ENCODE measurements at regions not wholly inside any gene's neighbourhood (a gene's known extent, or its start where the extent isn't known, plus 50 kb on each side); places are given as distances from the start of the nearest gene placed in this dataset.

GRCh38 chr13:112007191-112007590 lies 59.8 kb upstream of the SOX1 start:
- Histone ChIP-seq H3K27me3 (peaks cover 0 to 18% (median 0%) of the 10 kb centered on the region in 4 donors), H3K4me1 (no peaks in the 10 kb centered on the region), H3K36me3 (no peaks in the 10 kb centered on the region), H3K27ac (replicated peaks in 1 of 4) (no peak overlapping the region), H3K9me3 (peaks cover 0 to 19% (median 2%) of the 10 kb centered on the region in 4 donors), H3K4me3 (no peak overlapping the region)
- DNase-seq (ENCODE audit: extremely low spot score): no peak
- TF ChIP-seq CTCF (IDR thresholded peaks at IDR 0.05): no peak
- TF ChIP-seq EP300 (IDR thresholded peaks at IDR 0.05): no peak
- TF ChIP-seq POLR2AphosphoS5 (IDR thresholded peaks at IDR 0.05): no peak
- no peak for TF ChIP-seq POLR2A (IDR thresholded peaks at IDR 0.05; ENCODE audit: low read depth)
- WGBS: 92% methylated on average over 9 of the region's 9 CpGs
- intact Hi-C loops (cut with DNase I): no loop called here

GRCh38 chr13:112010714-112011113 lies 56.2 kb upstream of the SOX1 start:
- H3K36me3 ChIP-seq: no peaks in the 10 kb centered on the region
- H3K4me3 ChIP-seq: no peak overlapping the region
- WGBS: 78% methylated on average over 5 of the region's 9 CpGs
- H3K27ac ChIP-seq (replicated peaks in 1 of 4): no peak overlapping the region
- peaks cover 0 to 14% (median 0%) of the 10 kb centered on the region in 4 donors for H3K9me3 ChIP-seq
- peaks cover 0 to 17% (median 0%) of the 10 kb centered on the region in 4 donors for H3K27me3 ChIP-seq
- intact Hi-C loops (cut with DNase I): no loop called here
- TF ChIP-seq CTCF (IDR thresholded peaks at IDR 0.05) (no peak), POLR2A (IDR thresholded peaks at IDR 0.05; ENCODE audit: low read depth) (no peak), POLR2AphosphoS5 (IDR thresholded peaks at IDR 0.05) (no peak), EP300 (IDR thresholded peaks at IDR 0.05) (no peak)
- H3K4me1 ChIP-seq: no peaks in the 10 kb centered on the region
- DNase-seq (ENCODE audit: extremely low spot score): no peak

GRCh38 chr13:112012016-112012704 lies 54.8 kb upstream of the SOX1 start:
- no peaks in the 10 kb centered on the region for H3K4me1 ChIP-seq
- no peak overlapping the region for H3K27ac ChIP-seq (replicated peaks in 1 of 4)
- H3K9me3 ChIP-seq: peaks cover 0 to 4% (median 0%) of the 10 kb centered on the region in 4 donors
- TF ChIP-seq POLR2A (IDR thresholded peaks at IDR 0.05; ENCODE audit: low read depth) (no peak), POLR2AphosphoS5 (IDR thresholded peaks at IDR 0.05) (no peak), CTCF (IDR thresholded peaks at IDR 0.05) (no peak), EP300 (IDR thresholded peaks at IDR 0.05) (no peak)
- intact Hi-C loops (cut with DNase I): no loop called here
- DNase-seq (ENCODE audit: extremely low spot score): no peak
- H3K36me3 ChIP-seq: no peaks in the 10 kb centered on the region
- 68% methylated on average over 13 of the region's 27 CpGs for WGBS
- no peak overlapping the region for H3K4me3 ChIP-seq
- peaks cover 0 to 14% (median 0%) of the 10 kb centered on the region in 4 donors for H3K27me3 ChIP-seq

- no peaks in the 10 kb centered on the region for H3K4me1 ChIP-seq
- intact Hi-C loops (cut with DNase I): no loop called here
- H3K4me3 ChIP-seq: no peak overlapping the region
- no peak for TF ChIP-seq POLR2AphosphoS5 (IDR thresholded peaks at IDR 0.05)
- TF ChIP-seq CTCF (IDR thresholded peaks at IDR 0.05): no peak
- no peak for TF ChIP-seq POLR2A (IDR thresholded peaks at IDR 0.05; ENCODE audit: low read depth)
- TF ChIP-seq EP300 (IDR thresholded peaks at IDR 0.05): no peak
- H3K27me3 ChIP-seq: peaks cover 0 to 14% (median 0%) of the 10 kb centered on the region in 4 donors
- H3K27ac ChIP-seq (replicated peaks in 1 of 4): no peak overlapping the region
- no peaks in the 10 kb centered on the region for H3K9me3 ChIP-seq
- no peaks in the 10 kb centered on the region for H3K36me3 ChIP-seq
- 87% methylated on average over 7 of the region's 11 CpGs for WGBS
- DNase-seq (ENCODE audit: extremely low spot score): no peak
Measured at GRCh38 chr13:112012705-112013085, 54.3 kb upstream of the SOX1 start.

- H3K4me3 ChIP-seq: no peak overlapping the region
- H3K4me1 ChIP-seq: no peaks in the 10 kb centered on the region
- peaks cover 0 to 14% (median 0%) of the 10 kb centered on the region in 4 donors for H3K27me3 ChIP-seq
- no peak for DNase-seq (ENCODE audit: extremely low spot score)
- H3K27ac ChIP-seq (replicated peaks in 1 of 4): no peak overlapping the region
- intact Hi-C loops (cut with DNase I): no loop called here
- WGBS: 88% methylated on average over 13 of the region's 13 CpGs
- H3K9me3 ChIP-seq: no peaks in the 10 kb centered on the region
- H3K36me3 ChIP-seq: no peaks in the 10 kb centered on the region
- no peak for TF ChIP-seq POLR2A (IDR thresholded peaks at IDR 0.05; ENCODE audit: low read depth)
- TF ChIP-seq EP300 (IDR thresholded peaks at IDR 0.05): no peak
- TF ChIP-seq POLR2AphosphoS5 (IDR thresholded peaks at IDR 0.05): no peak
- no peak for TF ChIP-seq CTCF (IDR thresholded peaks at IDR 0.05)
Measured at GRCh38 chr13:112013665-112014064, 53.3 kb upstream of the SOX1 start.

Measured in esophagus muscularis mucosa (tissue), 4 donors.